HG03432 (cell line): ENCODE measurements at regions not wholly inside any gene's neighbourhood (a gene's known extent, or its start where the extent isn't known, plus 50 kb on each side); places are given as distances from the start of the nearest gene placed in this dataset.

Source experiments
- ATAC-seq: cut with Tn5 transposase; IDR thresholded peaks from one replicate; pipeline ENCODE4 v1.9.1; 2021; ENCODE audit warnings: mild to moderate bottlenecking, moderate library complexity; ENCODE audit not compliant: unreplicated experiment

DNA sequence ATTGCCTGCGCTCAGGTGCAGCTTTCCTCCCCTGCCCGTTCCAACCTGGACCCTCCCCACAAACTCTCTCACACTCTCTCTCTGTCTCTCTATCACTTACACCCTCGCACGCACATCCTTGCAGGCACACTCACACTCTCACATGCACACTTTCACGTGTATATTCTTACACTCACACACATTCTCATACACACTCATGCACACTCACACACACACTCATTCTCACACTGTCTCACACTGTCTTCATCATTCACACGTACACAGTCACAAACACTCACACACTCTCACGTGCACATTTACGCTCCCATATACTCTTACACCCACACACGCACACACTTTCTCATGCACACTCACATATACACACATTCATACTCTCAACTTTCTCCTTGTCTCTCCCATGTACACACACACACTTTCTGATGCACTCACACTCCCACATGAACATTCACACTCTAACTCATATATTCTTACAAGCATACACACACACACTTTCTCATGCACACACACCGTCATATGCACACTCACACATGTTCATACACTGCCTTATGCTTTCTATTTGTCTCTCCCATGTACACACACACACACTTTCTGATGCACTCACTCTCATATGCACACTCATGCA lies 229.3 kb downstream of the SNX18 start:
- no peak for ATAC-seq

DNA sequence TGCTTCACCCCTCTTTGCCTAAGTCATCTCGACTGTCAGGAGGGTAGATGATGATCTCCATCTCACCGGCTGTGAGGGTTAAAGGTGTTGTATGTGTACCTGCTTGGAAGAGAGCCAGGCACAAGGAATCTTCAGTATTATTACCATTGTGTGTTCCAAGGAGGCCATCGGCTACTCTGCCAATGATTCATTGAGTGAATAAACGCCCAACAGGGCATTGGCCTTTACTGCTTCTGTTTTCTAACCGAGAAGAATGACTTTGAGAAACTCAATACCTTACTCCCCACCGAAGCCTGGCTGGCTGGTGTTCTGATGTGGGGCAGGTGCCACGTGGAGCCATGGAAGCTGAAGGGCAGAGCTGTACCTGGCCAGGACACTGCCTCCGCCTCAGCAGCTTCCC lies 228.8 kb downstream of the SNX18 start:
- ATAC-seq, result no peak

DNA sequence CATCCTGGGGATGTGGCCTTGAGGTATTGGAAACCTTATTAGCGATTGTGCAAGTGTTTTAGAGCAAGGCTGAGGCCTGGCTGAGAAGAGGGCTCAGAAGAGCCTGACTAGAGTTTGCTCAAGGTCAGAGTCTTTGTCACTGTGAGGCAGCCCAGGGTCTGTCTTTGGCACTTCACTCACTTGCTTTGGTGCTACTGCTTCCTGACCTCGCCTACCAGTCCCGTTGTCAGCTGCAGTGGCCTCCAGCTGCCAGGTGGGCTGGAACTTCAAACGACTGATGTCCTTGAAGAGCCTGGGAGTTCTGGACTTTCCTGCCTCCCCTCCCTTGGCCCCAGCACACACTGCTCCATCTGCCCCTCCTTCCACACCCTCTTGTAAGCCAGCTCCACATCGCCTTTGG lies 228.0 kb downstream of the SNX18 start:
- ATAC-seq, result no peak

- ATAC-seq, result peak; percentile 91
Observed at GRCh38 chr5:54743997-54744788, 226.6 kb downstream of the SNX18 start.

DNA sequence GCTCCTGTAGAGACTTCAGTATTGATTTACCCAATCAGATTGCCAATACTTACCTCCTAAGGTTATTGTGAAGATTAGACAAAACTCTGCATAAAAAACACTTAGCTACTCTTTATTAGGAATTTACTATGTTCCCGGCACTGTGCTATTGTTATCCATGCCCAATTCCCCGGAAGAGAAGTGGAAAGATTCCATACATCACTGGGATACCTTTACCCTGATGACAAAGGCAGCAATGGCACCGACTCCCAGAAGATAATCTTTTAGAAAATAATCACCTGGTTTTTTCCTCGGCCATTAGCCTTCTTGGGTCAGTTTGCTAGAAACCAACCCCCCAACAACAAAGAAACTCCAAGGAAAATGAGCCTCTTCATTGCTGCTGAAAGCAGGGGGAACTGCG lies 226.0 kb downstream of the SNX18 start:
- ATAC-seq, result no peak

- ATAC-seq, result no peak
Observed at GRCh38 chr5:54742417-54742891, 224.9 kb downstream of the SNX18 start.

- ATAC-seq, result no peak
Observed at GRCh38 chr5:54741711-54742110, 224.2 kb downstream of the SNX18 start.

- ATAC-seq, result no peak
Observed at GRCh38 chr5:54740141-54740540, 222.6 kb downstream of the SNX18 start.

DNA sequence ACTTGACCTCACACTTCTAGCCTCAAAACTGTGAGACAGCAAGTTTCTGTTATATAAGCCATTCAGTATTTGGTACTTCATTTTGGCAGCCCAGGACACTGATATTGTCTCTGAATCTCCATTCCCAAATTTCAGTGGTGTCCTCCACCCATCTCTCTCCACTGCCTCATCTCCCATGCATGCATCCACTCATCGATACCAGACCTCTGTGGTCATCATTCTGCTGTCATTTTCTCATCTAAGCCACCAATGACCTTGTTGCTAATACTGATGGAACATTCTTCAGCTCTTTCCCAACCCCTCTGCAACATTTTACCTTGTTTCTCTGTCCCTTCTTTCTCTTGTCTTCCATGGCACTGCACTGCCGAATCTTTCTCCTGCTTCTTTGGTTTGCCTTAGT lies 221.8 kb downstream of the SNX18 start:
- no peak for ATAC-seq

- no peak for ATAC-seq
Observed at GRCh38 chr5:54738973-54739367, 221.4 kb downstream of the SNX18 start.

DNA sequence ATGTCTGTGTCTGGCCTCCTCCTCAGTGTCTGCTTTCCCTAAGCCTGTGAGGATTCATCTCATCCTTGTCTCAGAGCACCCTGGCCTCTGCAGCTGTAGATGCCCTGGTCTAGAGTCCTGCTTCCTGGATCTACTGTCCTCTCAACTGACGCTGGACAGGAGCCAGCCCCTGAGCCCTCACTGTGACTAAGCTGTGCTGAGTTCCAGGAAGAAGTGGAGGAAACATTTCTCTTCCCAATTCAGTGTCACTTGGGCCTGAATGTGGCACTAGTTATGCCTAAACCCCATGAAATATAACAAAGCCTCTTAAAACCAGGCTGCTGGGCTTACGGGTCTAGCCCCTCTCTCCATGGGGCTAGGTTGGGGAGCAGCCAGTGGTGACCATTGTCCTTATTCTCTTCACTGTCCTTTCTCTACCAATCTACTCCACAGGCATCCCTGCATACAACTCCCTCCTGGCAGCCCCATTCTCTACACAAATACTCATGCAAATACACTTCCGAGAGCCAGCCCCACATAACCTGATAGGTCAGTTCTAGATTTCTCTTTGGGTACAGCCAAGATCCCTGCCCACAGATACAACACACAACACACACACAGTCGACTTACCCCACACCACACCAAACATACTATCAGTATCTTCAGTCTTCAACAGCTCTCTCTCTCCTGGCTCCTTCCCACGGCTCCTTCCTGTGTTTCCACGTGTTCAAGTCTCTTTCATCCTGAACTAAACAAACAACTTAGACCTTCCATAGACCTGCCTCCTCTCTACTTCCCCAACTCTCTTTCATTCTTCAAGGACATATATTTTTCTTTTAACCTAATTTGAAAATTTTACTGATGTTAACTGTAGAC lies 220.8 kb downstream of the SNX18 start:
- no peak for ATAC-seq

GRCh38 chr5:54736003-54736797 lies 218.6 kb downstream of the SNX18 start:
- ATAC-seq, result no peak

DNA sequence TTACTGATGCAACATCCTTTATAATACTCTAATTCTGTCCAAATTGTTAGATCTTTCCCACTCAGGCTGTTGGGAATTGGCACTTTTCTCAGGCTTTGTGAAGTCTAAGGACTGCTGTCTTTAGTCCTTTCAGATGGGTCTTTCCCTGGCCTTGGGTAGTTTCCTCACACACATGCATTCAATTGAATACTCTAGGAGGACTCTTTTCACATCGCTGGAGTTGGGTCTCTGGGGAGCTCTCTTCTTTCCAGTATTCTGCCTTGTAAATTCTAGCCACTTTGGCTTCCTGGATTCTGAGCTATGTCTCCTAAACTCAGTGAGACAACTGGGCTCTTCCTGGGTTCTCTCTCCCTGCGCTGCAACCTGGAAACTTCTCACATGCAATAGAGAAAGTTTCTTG lies 215.5 kb downstream of the SNX18 start:
- ATAC-seq, result no peak

DNA sequence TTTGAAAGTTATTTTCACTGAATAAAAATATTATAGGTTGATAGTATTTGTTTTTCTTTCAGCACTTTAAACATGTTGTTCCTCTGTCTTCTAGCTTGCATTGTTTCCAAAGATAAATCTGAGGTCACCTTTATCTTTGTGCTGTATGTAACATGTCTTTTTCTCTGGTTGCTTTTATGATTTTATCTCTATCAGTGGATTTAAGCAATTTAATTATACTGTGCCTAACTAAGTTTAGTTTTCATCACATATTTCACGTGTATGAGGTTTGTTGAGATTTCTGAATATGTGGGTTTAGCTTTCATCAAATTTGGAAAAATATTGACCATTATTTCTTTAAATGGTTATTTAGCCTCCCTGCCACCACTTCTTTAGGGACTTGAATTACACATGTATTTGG lies 214.5 kb downstream of the SNX18 start:
- no peak for ATAC-seq

- no peak for ATAC-seq
Observed at GRCh38 chr5:54728588-54728915, 211.0 kb downstream of the SNX18 start.

GRCh38 chr5:54727874-54728587 lies 210.5 kb downstream of the SNX18 start:
- no peak for ATAC-seq

- no peak for ATAC-seq
Observed at GRCh38 chr5:54725391-54726280, 208.1 kb downstream of the SNX18 start.

- no peak for ATAC-seq
Observed at GRCh38 chr5:54722846-54723433, 205.4 kb downstream of the SNX18 start.
